Nephron progenitor cell (in vitro differentiated cells): ENCODE measurements at regions not wholly inside any gene's neighbourhood (a gene's known extent, or its start where the extent isn't known, plus 50 kb on each side); places are given as distances from the start of the nearest gene placed in this dataset.

Experiments used
- DNase-seq: peaks from one replicate; pipeline ENCODE4 v3.0.0; 2021
- H3K27ac Mint-ChIP-seq: 2 replicates; pipeline ENCODE4 v1.8.0; 2021; ENCODE audit warnings: mild to moderate bottlenecking, moderate library complexity, mixed read lengths
- H3K27me3 Mint-ChIP-seq: 2 replicates; pipeline ENCODE4 v1.8.0; 2021; ENCODE audit warnings: mild to moderate bottlenecking, low read depth, mixed read lengths; ENCODE audit not compliant: poor library complexity
- H3K36me3 Mint-ChIP-seq: 2 replicates; pipeline ENCODE4 v1.8.0; 2021; ENCODE audit warnings: low read depth, mixed read lengths
- H3K4me1 Mint-ChIP-seq: 2 replicates; pipeline ENCODE4 v1.8.0; 2021; ENCODE audit warnings: mixed read lengths
- H3K4me3 Mint-ChIP-seq: 2 replicates; pipeline ENCODE4 v1.8.0; 2021; ENCODE audit warnings: mild to moderate bottlenecking, moderate library complexity, mixed read lengths
- H3K9me3 Mint-ChIP-seq: 2 replicates; pipeline ENCODE4 v1.8.0; 2021; ENCODE audit warnings: mild to moderate bottlenecking, moderate library complexity, mixed read lengths
- TF ChIP-seq, protein P1 (sequence below): fragments of 200-600 bp; sonication (generic); IDR thresholded peaks from 2 replicates; pipeline ENCODE4 v1.5.0; 2021; ENCODE audit warnings: antibody characterized with exemption

DNA sequence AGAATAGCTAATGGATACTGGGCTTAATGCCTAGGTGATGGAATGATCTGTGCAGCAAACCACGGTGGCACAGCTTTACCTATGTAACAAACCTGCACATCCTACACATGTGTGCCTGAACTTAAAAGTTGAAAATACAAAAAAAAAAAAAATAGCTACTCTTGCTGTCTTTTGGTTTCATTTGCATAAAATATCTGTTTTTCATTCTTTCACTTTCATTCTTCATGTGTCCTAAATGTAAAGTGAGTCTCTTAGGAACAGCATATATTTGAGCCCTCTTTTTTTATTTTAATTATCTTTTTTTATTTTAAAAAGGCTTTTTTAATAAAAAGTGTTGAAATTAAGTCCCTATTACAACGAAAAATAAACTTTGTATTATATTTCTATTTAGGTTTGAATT is 836.1 kb upstream of the KCND2 start:
- H3K27me3 Mint-ChIP-seq: peaks cover 4% of the 10 kb centered on the region
- no peak overlapping the region for H3K27ac Mint-ChIP-seq
- no peaks in the 10 kb centered on the region for H3K4me1 Mint-ChIP-seq
- no peaks in the 10 kb centered on the region for H3K36me3 Mint-ChIP-seq
- TF ChIP-seq, protein P1, sequence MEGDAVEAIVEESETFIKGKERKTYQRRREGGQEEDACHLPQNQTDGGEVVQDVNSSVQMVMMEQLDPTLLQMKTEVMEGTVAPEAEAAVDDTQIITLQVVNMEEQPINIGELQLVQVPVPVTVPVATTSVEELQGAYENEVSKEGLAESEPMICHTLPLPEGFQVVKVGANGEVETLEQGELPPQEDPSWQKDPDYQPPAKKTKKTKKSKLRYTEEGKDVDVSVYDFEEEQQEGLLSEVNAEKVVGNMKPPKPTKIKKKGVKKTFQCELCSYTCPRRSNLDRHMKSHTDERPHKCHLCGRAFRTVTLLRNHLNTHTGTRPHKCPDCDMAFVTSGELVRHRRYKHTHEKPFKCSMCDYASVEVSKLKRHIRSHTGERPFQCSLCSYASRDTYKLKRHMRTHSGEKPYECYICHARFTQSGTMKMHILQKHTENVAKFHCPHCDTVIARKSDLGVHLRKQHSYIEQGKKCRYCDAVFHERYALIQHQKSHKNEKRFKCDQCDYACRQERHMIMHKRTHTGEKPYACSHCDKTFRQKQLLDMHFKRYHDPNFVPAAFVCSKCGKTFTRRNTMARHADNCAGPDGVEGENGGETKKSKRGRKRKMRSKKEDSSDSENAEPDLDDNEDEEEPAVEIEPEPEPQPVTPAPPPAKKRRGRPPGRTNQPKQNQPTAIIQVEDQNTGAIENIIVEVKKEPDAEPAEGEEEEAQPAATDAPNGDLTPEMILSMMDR: no peak
- no peaks in the 10 kb centered on the region for H3K9me3 Mint-ChIP-seq
- H3K4me3 Mint-ChIP-seq: no peak overlapping the region
- DNase-seq: no peak

DNA sequence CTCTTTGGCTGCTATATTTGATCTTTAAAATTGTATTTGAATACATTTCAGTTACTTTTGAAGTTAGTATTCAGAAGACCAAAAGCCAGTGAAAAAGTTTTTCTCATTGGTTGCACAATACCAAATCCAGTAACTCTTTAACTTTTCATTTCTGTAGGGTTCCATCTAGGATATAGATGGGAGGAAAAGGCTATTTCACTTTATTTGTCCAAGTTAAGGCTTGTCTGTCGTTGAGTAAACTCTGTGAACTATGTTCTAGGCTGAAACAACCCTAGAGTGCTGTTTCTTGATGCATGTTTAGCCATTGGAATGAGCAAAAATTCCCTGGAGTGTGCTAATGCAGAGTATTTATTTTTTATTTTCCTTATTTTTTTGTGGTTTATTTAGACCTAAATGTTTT is 834.7 kb upstream of the KCND2 start:
- no peak overlapping the region for H3K27ac Mint-ChIP-seq
- H3K4me1 Mint-ChIP-seq: no peaks in the 10 kb centered on the region
- H3K4me3 Mint-ChIP-seq: no peak overlapping the region
- TF ChIP-seq, protein P1: no peak
- H3K9me3 Mint-ChIP-seq: no peaks in the 10 kb centered on the region
- peaks cover 4% of the 10 kb centered on the region for H3K27me3 Mint-ChIP-seq
- no peak for DNase-seq
- no peaks in the 10 kb centered on the region for H3K36me3 Mint-ChIP-seq

DNA sequence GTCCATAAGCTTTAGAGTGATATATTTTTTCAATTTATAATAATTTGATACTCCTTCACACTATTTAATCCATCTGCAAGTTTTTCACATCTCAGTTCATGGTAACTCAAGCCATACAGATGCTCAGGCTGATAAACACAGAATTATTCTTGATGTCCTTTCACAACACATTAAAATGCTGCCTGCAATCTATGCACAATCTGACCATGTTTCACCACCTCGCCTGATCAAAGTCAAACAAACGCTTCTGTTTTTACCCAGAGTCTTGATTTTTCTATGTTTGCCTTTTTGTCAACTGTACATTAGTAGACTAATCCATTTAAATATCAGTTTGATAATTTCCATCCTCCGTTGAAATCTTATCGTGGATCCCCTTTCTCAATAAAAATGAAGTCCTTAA is 833.8 kb upstream of the KCND2 start:
- Mint-ChIP-seq H3K27me3 (peaks cover 4% of the 10 kb centered on the region), H3K9me3 (no peaks in the 10 kb centered on the region), H3K4me3 (no peak overlapping the region), H3K27ac (no peak overlapping the region), H3K4me1 (no peaks in the 10 kb centered on the region), H3K36me3 (no peaks in the 10 kb centered on the region)
- no peak for DNase-seq
- TF ChIP-seq, protein P1: no peak

- no peak overlapping the region for H3K4me3 Mint-ChIP-seq
- no peak overlapping the region for H3K27ac Mint-ChIP-seq
- H3K4me1 Mint-ChIP-seq: no peaks in the 10 kb centered on the region
- H3K9me3 Mint-ChIP-seq: no peaks in the 10 kb centered on the region
- H3K27me3 Mint-ChIP-seq: peaks cover 3% of the 10 kb centered on the region
- no peak for DNase-seq
- H3K36me3 Mint-ChIP-seq: no peaks in the 10 kb centered on the region
- TF ChIP-seq, protein P1: no peak
Measured at GRCh38 chr7:119452401-119452800, 820.6 kb upstream of the KCND2 start.

DNA sequence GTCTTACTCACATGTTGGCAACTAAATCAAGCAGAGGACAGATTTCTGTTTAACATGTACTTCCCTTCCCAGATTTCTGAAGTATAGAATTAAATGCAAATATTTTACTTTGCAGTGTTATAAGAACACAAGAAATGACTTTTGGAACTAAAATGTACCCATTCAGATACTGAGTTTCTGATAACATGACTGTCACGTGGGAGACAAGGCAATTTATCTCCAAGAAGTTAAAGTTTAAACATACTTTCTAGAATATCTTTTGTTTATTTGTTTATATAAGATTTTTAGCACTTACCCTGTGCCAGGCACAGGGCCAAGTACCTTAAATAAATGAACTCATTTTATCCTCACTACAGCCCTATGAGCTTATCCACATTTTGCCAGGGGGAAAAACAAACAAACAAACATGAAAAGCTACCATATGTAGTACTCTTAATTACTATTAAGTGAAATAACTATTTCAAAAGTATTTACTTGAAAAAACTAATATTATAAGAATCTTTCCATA is 807.1 kb upstream of the KCND2 start:
- Mint-ChIP-seq H3K36me3 (no peaks in the 10 kb centered on the region), H3K27ac (no peak overlapping the region), H3K4me3 (no peak overlapping the region), H3K27me3 (no peaks in the 10 kb centered on the region), H3K4me1 (no peaks in the 10 kb centered on the region), H3K9me3 (peaks cover 3% of the 10 kb centered on the region)
- no peak for DNase-seq
- TF ChIP-seq, protein P1: no peak

DNA sequence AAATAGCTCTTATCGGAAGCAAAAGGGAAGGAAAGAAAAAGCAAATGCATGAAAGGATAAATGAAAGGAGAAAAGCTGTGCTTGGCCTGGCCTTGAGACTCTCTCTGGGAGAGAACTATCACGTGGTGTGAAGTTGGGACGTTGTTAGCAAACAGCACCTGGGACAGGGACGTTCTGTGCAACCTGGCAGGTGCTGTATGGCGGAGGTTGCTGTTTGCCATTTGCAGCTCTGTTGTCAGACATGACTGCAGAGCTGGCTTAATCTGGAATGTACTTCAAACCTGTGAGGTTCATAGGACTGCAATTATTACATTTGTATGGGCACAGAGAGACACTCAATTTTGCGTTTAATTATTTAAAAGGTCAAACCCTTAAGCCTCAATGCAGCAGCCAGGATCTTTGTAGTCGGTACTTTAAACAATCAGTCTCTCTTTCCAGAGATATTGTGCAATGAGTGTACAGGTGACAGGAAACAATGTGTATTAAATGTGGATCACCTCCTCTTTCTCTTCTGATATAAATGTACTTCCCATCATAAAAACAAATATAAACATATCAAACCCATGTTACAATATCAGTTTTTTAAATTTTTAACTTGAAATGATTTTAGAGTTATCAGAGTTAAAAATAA is 800.5 kb upstream of the KCND2 start:
- H3K36me3 Mint-ChIP-seq: no peaks in the 10 kb centered on the region
- H3K27me3 Mint-ChIP-seq: no peaks in the 10 kb centered on the region
- TF ChIP-seq, protein P1: no peak
- no peaks in the 10 kb centered on the region for H3K4me1 Mint-ChIP-seq
- H3K9me3 Mint-ChIP-seq: no peaks in the 10 kb centered on the region
- H3K4me3 Mint-ChIP-seq: no peak overlapping the region
- H3K27ac Mint-ChIP-seq: no peak overlapping the region
- DNase-seq: peak; percentile 2
